Transverse colon (tissue), 4 donors: ENCODE measurements at regions not wholly inside any gene's neighbourhood (a gene's known extent, or its start where the extent isn't known, plus 50 kb on each side); places are given as distances from the start of the nearest gene placed in this dataset.
"Not testable (repeated sequence)": the region's sequence is repeated elsewhere in the genome, so short reads cannot be mapped to it uniquely, and the experiment has no call there.

Source experiments
- DNase-seq: peaks from one replicate; pipeline ENCODE4 v3.0.0-alpha.2; 2019
- H3K27ac ChIP-seq, 4 donors: fragments of 200-600 bp; sonication (generic); 2 replicates each; pipeline ENCODE4 v1.5.1; 2016 to 2018; ENCODE audit warnings: inconsistent platforms in 4 of 4
- H3K27me3 ChIP-seq: fragments of 200-600 bp; sonication (generic); 2 replicates; pipeline ENCODE4 v1.5.1; 2017; ENCODE audit warnings: inconsistent platforms
- H3K36me3 ChIP-seq, 4 donors: fragments of 200-600 bp; sonication (generic); 2 replicates each; pipeline ENCODE4 v1.5.1; 2017 to 2019; ENCODE audit warnings: inconsistent platforms in 4 of 4
- H3K4me1 ChIP-seq, 4 donors: fragments of 200-600 bp; sonication (generic); 2 replicates each; pipeline ENCODE4 v1.5.1; 2017 to 2020; ENCODE audit warnings: inconsistent platforms in 4 of 4
- H3K4me3 ChIP-seq, 4 donors: fragments of 200-600 bp; sonication (generic); 1 replicate in 1 of 4; 2 replicates in 3 of 4; pipeline versions ENCODE4 v1.5.1 to v1.6.1; 2017 to 2019; ENCODE audit warnings: inconsistent platforms in 4 of 4
- H3K9me3 ChIP-seq, 2 donors: fragments of 200-600 bp; sonication (generic); 2 replicates each; pipeline ENCODE4 v1.5.1; 2017 to 2019; ENCODE audit warnings: inconsistent platforms in 2 of 2
- EP300 ChIP-seq: sonication (generic); formaldehyde crosslinking; IDR thresholded peaks from one replicate; pipeline ENCODE4 v1.6.1; 2017; ENCODE audit warnings: antibody characterized with exemption, low read depth
- POLR2A ChIP-seq: fragments of 450-650 bp; IDR thresholded peaks from one replicate; pipeline ENCODE4 v1.6.1; 2016; ENCODE audit warnings: antibody characterized with exemption, mild to moderate bottlenecking, moderate library complexity
- POLR2AphosphoS5 ChIP-seq, 3 donors: sonication (generic); formaldehyde crosslinking; IDR thresholded peaks; one replicate each; pipeline ENCODE4 v1.6.1; 2016; ENCODE audit warnings: antibody characterized with exemption in 3 of 3
- WGBS, 2 donors: methylation state at CpG; one replicate each; pipeline ENCODE4 v1.1.5; 2018; ENCODE audit warnings: low coverage in 1 of 2; 5-methylcytosine and 5-hydroxymethylcytosine counted together
- in situ Hi-C, 4 donors: fragments of 200-750 bp; cut with MboI; loops; one replicate each; pipeline versions ENCODE4 v1.15.0 to v1.15.1; 2017; ENCODE audit warnings: low sequenced_read_pairs in 3 of 4, low pct_ligation_motif_present in 1 of 4, low pct_unique_long_range_greater_than_20kb in 1 of 4
- intact Hi-C: fragments of 100-400 bp; cut with DNase I; formaldehyde crosslinking; loops from one replicate; pipeline ENCODE4 v1.15.1; 2023; ENCODE audit warnings: low total_unique reads
- TF ChIP-seq, protein P1 (sequence below), 5 experiments: fragments of 200-600 bp in 3 of 5; fragments of 450-650 bp in 2 of 5; sonication (generic) in 3 of 5; IDR thresholded peaks; 1 replicate in 2 of 5; 2 replicates in 3 of 5; pipeline ENCODE4 v1.5.1; 2016 to 2017; ENCODE audit warnings: antibody characterized with exemption in 5 of 5, inconsistent platforms in 3 of 5, mild to moderate bottlenecking in 2 of 5, moderate library complexity in 1 of 5

DNA sequence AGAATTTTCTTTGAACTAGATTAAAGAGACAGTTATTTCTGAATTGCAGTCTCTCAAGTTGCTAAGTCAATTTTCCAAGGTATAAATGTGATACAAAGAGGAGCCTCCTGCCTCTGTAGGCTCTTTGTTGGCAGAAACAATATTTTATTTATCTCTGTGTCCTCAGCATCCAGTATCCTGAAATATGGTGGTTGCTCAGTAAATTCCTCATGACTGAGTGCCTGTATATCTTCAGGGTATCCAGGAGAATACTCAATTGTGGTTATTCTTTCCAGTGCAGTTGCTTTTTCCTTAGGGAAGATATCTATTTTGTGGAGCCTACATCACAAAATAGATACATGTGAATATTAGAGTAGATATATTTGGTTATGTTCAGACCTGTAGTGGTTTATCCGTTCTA is 144.8 kb upstream of the FERD3L start:
- Histone ChIP-seq H3K27ac (no peak overlapping the region), H3K4me1 (no peaks in the 10 kb centered on the region), H3K36me3 (no peaks in the 10 kb centered on the region), H3K27me3 (no peaks in the 10 kb centered on the region), H3K4me3 (no peak overlapping the region), H3K9me3 (no peaks in the 10 kb centered on the region)
- DNase-seq: no peak
- WGBS, 2 donors: 67 to 96% methylated on average over 1 of the region's 1 CpG
- TF ChIP-seq, protein P1, sequence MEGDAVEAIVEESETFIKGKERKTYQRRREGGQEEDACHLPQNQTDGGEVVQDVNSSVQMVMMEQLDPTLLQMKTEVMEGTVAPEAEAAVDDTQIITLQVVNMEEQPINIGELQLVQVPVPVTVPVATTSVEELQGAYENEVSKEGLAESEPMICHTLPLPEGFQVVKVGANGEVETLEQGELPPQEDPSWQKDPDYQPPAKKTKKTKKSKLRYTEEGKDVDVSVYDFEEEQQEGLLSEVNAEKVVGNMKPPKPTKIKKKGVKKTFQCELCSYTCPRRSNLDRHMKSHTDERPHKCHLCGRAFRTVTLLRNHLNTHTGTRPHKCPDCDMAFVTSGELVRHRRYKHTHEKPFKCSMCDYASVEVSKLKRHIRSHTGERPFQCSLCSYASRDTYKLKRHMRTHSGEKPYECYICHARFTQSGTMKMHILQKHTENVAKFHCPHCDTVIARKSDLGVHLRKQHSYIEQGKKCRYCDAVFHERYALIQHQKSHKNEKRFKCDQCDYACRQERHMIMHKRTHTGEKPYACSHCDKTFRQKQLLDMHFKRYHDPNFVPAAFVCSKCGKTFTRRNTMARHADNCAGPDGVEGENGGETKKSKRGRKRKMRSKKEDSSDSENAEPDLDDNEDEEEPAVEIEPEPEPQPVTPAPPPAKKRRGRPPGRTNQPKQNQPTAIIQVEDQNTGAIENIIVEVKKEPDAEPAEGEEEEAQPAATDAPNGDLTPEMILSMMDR (IDR thresholded peaks at IDR 0.05): no peak
- no peak for TF ChIP-seq EP300
- TF ChIP-seq POLR2A: no peak
- no peak for TF ChIP-seq POLR2AphosphoS5 (IDR thresholded peaks at IDR 0.05)
- intact Hi-C loops (no loop called here), in situ Hi-C loops (no loop called here)

DNA sequence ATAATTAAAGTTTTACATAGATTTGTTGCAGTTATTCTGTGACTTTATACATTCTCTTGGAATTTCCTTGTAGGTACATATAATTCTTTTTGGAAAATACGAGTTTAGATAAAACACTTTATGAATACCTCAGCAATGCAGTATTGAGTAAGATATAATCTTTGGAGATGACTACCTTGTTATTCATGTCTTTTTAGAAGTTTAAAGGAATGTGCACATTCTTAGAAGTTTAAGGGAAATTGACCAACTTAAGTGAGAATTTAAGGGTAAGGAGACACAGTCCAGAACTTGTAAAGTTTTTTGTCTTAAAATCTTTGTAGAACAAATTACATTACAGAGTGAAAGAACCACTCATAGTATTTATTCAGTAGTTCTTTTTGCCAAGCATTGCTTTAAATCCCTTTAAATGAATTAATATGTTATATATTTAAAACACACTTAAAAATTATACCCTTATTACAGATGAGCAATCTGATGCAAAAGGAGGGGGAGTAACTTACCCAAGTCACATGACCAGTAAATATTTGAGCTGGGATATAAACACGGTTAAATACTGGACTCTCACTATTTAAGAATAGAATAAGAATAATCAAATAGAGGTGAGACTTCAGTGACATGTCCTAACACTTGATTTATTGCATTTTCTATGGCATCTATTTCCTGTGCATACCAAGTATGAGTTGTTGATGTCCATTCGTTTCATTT is 139.5 kb upstream of the FERD3L start:
- DNase-seq: no peak
- TF ChIP-seq EP300 (no peak), POLR2A (no peak), POLR2AphosphoS5 (IDR thresholded peaks at IDR 0.05) (no peak)
- TF ChIP-seq, protein P1 (IDR thresholded peaks at IDR 0.05): no peak
- Histone ChIP-seq H3K4me1 (no peaks in the 10 kb centered on the region), H3K27ac (no peak overlapping the region), H3K9me3 (peaks cover 0 to 3% of the 10 kb centered on the region in 2 donors), H3K4me3 (no peak overlapping the region), H3K36me3 (no peaks in the 10 kb centered on the region), H3K27me3 (no peaks in the 10 kb centered on the region)
- WGBS, 2 donors: 31 to 40% methylated on average over 3 of the region's 3 CpGs
- intact Hi-C loops (no loop called here), in situ Hi-C loops (no loop called here)

DNA sequence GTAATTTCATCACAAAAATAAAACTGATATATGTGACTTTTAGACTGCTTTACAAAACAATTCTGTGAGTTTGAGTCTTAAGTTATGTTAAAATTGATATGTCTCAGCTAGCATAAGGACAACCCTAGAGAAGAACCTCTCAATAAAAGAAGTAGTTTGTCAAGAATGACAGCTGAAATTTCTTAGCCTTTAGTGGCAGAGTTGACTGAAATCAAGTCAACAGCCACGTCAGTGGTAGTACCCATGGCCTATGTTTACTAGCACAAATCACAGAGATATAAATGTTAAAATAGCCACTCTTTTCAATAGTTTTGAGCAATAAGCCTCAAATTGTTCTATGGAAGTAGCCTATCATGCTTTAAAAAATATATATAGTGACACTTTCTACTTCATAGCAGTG is 138.9 kb upstream of the FERD3L start:
- Histone ChIP-seq H3K4me3 (no peak overlapping the region), H3K4me1 (no peaks in the 10 kb centered on the region), H3K36me3 (no peaks in the 10 kb centered on the region), H3K27me3 (no peaks in the 10 kb centered on the region), H3K27ac (no peak overlapping the region), H3K9me3 (peaks cover 3 to 4% of the 10 kb centered on the region in 2 donors)
- no peak for DNase-seq
- in situ Hi-C loops (no loop called here), intact Hi-C loops (no loop called here)
- WGBS, 2 donors: 39 to 50% methylated on average over 1 of the region's 1 CpG
- TF ChIP-seq EP300 (no peak), POLR2A (no peak), POLR2AphosphoS5 (IDR thresholded peaks at IDR 0.05) (no peak)
- TF ChIP-seq, protein P1 (IDR thresholded peaks at IDR 0.05): no peak

DNA sequence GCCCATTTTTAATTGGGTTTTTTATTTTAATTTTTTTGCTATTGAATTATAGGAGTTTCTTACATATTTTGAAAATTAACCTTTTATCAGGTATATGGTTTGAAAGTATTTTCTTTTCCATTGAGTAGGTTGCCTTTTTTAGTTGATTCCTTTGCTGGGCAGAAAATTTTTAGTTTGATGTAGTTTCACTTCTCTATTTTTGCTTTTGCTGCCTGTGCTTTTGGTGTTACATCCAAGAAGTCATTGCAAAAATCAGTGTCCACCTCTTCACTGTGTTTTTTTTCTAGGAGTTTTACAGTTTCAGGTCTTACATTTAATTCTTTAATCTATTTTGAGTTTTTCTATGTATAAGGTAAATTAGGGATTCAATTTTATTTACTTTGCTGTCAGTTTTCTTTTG is 129.8 kb upstream of the FERD3L start:
- H3K4me1 ChIP-seq: no peaks in the 10 kb centered on the region
- in situ Hi-C loops (no loop called here), intact Hi-C loops (no loop called here)
- H3K27ac ChIP-seq: no peak overlapping the region
- H3K9me3 ChIP-seq: peaks cover 0 to 14% of the 10 kb centered on the region in 2 donors
- no peak for DNase-seq
- H3K4me3 ChIP-seq: no peak overlapping the region
- no peaks in the 10 kb centered on the region for H3K27me3 ChIP-seq
- TF ChIP-seq, protein P1 (IDR thresholded peaks at IDR 0.05): no peak
- TF ChIP-seq POLR2A (no peak), POLR2AphosphoS5 (IDR thresholded peaks at IDR 0.05) (no peak), EP300 (no peak)
- H3K36me3 ChIP-seq: no peaks in the 10 kb centered on the region

DNA sequence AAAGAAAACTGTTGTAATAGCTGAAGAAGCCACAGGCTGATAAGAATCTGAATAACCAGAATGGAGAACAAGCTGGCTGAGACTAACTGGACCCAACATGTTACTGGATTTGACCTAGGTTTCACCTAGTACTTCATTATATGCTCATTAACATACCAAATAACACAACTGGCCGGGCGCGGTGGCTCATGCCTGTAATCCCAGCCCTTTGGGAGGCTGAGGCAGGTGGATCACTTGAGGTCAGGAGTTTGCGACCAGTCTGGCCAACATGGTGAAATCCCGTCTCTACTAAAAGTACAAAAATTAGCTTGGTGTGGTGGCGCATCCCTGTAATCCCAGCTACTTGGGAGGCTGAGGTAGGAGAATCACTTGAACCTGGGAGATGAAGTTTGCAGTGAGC is 127.1 kb upstream of the FERD3L start:
- H3K9me3 ChIP-seq, H3K4me3 ChIP-seq, in situ Hi-C loops, H3K27me3 ChIP-seq, DNase-seq, H3K36me3 ChIP-seq, intact Hi-C loops, H3K4me1 ChIP-seq, H3K27ac ChIP-seq: not testable (repeated sequence)
- 91 to 100% methylated on average over 1 to 6 of the region's 6 CpGs for WGBS, 2 donors
